Brain microvascular endothelial cell (primary cell): ENCODE measurements at regions not wholly inside any gene's neighbourhood (a gene's known extent, or its start where the extent isn't known, plus 50 kb on each side); places are given as distances from the start of the nearest gene placed in this dataset.

Experiments
- DNase-seq: peaks from one replicate; pipeline ENCODE4 v3.0.0-alpha.2; 2020
- H3K27ac ChIP-seq: fragments of 250-450 bp; sonication (Bioruptor Pico); 2 replicates; pipeline ENCODE4 v1.5.1; 2020; ENCODE audit warnings: mild to moderate bottlenecking, moderate library complexity
- H3K27me3 ChIP-seq: fragments of 250-450 bp; sonication (Bioruptor Pico); replicated peaks from 2 replicates; pipeline ENCODE4 v1.5.1; 2020; ENCODE audit warnings: mild to moderate bottlenecking
- H3K36me3 ChIP-seq: fragments of 250-450 bp; sonication (Bioruptor Pico); replicated peaks from 2 replicates; pipeline ENCODE4 v1.5.1; 2020; ENCODE audit warnings: mild to moderate bottlenecking
- H3K4me3 ChIP-seq: 2 replicates; pipeline ENCODE4 v1.5.1; 2011; ENCODE audit warnings: low read depth, mild to moderate bottlenecking, control low read depth, low read length, moderate library complexity
- CTCF ChIP-seq: IDR thresholded peaks from 2 replicates; pipeline ENCODE4 v1.5.1; 2011; ENCODE audit warnings: low read depth, mild to moderate bottlenecking, moderate library complexity, low read length, control low read depth, inconsistent platforms; ENCODE audit errors: missing control alignments
- in situ Hi-C: cut with HindIII; loops from 2 replicates; pipeline ENCODE4 v1.10.0; 2017; ENCODE audit warnings: low sequenced_read_pairs, low pct_ligation_motif_present

- no peak for DNase-seq
- TF ChIP-seq CTCF: no peak
- no peak overlapping the region for H3K27ac ChIP-seq
- H3K36me3 ChIP-seq: no peaks in the 10 kb centered on the region
- no peak overlapping the region for H3K4me3 ChIP-seq
- in situ Hi-C loops: no loop called here
- H3K27me3 ChIP-seq: no peaks in the 10 kb centered on the region
Measured at GRCh38 chr6:97870273-97870672, 587.3 kb upstream of the MMS22L start.

- no peak overlapping the region for H3K27ac ChIP-seq
- H3K27me3 ChIP-seq: no peaks in the 10 kb centered on the region
- in situ Hi-C loops: no loop called here
- no peak for TF ChIP-seq CTCF
- no peak overlapping the region for H3K4me3 ChIP-seq
- no peaks in the 10 kb centered on the region for H3K36me3 ChIP-seq
- DNase-seq: no peak
Measured at GRCh38 chr6:97876711-97877110, 593.7 kb upstream of the MMS22L start.

- no peaks in the 10 kb centered on the region for H3K27me3 ChIP-seq
- DNase-seq: no peak
- no peak overlapping the region for H3K27ac ChIP-seq
- in situ Hi-C loops: no loop called here
- TF ChIP-seq CTCF: no peak
- H3K4me3 ChIP-seq: no peak overlapping the region
- no peaks in the 10 kb centered on the region for H3K36me3 ChIP-seq
Measured at GRCh38 chr6:97882755-97883154, 599.7 kb upstream of the MMS22L start.

GRCh38 chr6:97885325-97885724 lies 602.3 kb upstream of the MMS22L start:
- Histone ChIP-seq H3K36me3 (no peaks in the 10 kb centered on the region), H3K27me3 (no peaks in the 10 kb centered on the region), H3K27ac (no peak overlapping the region), H3K4me3 (no peak overlapping the region)
- in situ Hi-C loops: no loop called here
- no peak for DNase-seq
- TF ChIP-seq CTCF: no peak

- TF ChIP-seq CTCF: no peak
- no peak overlapping the region for H3K27ac ChIP-seq
- H3K27me3 ChIP-seq: no peaks in the 10 kb centered on the region
- in situ Hi-C loops: no loop called here
- DNase-seq: no peak
- H3K36me3 ChIP-seq: no peaks in the 10 kb centered on the region
- no peak overlapping the region for H3K4me3 ChIP-seq
Measured at GRCh38 chr6:97885828-97886227, 602.8 kb upstream of the MMS22L start.

GRCh38 chr6:97901531-97901930 lies 618.5 kb upstream of the MMS22L start:
- in situ Hi-C loops: no loop called here
- H3K27me3 ChIP-seq: no peaks in the 10 kb centered on the region
- no peak overlapping the region for H3K4me3 ChIP-seq
- no peaks in the 10 kb centered on the region for H3K36me3 ChIP-seq
- TF ChIP-seq CTCF: no peak
- DNase-seq: no peak
- no peak overlapping the region for H3K27ac ChIP-seq
